Fibroblast of villous mesenchyme (primary cell): ENCODE measurements at regions not wholly inside any gene's neighbourhood (a gene's known extent, or its start where the extent isn't known, plus 50 kb on each side); places are given as distances from the start of the nearest gene placed in this dataset.
"Not testable (repeated sequence)": the region's sequence is repeated elsewhere in the genome, so short reads cannot be mapped to it uniquely, and the experiment has no call there.

Experiments used
- DNase-seq: peaks from one replicate; pipeline ENCODE4 v3.0.0-alpha.2; 2010; ENCODE audit warnings: low read depth
- H3K4me3 ChIP-seq: 2 replicates; pipeline ENCODE4 v1.5.1; 2011; ENCODE audit warnings: low read depth, mild to moderate bottlenecking, low read length
- TF ChIP-seq, protein P1 (sequence below): IDR thresholded peaks from 2 replicates; pipeline ENCODE4 v1.5.1; 2012; ENCODE audit warnings: low read depth, mild to moderate bottlenecking, low read length; ENCODE audit not compliant: insufficient read depth

GRCh38 chr20:54985091-54985490 lies 509.7 kb downstream of the DOK5 start:
- TF ChIP-seq, protein P1, sequence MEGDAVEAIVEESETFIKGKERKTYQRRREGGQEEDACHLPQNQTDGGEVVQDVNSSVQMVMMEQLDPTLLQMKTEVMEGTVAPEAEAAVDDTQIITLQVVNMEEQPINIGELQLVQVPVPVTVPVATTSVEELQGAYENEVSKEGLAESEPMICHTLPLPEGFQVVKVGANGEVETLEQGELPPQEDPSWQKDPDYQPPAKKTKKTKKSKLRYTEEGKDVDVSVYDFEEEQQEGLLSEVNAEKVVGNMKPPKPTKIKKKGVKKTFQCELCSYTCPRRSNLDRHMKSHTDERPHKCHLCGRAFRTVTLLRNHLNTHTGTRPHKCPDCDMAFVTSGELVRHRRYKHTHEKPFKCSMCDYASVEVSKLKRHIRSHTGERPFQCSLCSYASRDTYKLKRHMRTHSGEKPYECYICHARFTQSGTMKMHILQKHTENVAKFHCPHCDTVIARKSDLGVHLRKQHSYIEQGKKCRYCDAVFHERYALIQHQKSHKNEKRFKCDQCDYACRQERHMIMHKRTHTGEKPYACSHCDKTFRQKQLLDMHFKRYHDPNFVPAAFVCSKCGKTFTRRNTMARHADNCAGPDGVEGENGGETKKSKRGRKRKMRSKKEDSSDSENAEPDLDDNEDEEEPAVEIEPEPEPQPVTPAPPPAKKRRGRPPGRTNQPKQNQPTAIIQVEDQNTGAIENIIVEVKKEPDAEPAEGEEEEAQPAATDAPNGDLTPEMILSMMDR: no peak
- DNase-seq: no peak
- H3K4me3 ChIP-seq: no peak overlapping the region

DNA sequence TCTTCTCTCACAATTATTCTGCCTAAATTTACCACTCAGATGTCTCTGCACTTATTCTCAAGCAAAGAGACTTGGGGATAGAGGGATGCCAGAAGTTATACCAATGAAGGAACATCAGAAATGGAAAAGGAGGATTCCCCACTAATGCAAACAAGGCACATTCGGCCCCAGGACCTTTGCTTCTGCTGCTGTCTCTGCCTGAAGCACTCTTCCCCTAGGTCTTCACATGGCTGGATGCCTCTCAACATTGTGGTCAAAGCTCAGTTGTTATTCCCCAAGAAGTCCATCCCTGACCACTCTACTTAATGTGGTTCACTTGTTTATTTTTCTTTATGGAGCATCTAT lies 508.7 kb downstream of the DOK5 start:
- no peak for DNase-seq
- H3K4me3 ChIP-seq: no peak overlapping the region
- TF ChIP-seq, protein P1: no peak

DNA sequence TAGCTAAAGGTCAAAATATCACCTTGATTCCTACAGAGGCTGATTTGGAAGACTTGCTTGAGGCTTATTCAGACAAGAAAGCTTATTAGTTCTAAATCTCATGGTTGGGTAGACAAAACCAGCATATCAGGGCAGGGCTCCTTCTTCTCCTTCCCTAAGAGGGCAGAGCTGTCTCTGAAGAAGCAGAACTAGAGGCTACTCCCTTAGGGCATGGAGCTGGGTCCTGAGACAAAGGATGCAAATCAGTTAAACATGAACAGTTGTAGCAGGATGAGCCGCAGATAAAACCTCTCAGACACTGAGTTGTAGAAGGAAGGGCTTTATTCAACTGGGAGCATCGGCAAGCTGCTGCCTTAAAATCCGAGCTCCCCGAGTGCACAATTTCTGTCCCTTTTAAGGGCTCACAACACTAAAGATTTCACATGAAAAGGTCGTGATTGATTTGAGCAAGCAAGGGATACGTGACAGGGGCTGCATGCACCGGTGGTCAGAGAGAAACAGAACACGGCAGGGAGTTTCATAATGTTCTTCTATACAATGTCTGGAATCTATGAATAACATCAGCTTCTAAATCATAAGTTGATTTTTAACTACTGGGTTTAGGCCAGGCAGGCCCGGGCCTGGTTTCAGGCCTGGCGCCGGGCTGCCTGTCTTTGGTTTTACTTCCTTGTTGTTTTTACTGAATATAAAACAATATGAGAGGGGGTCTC lies 508.2 kb downstream of the DOK5 start:
- H3K4me3 ChIP-seq, DNase-seq: not testable (repeated sequence)

DNA sequence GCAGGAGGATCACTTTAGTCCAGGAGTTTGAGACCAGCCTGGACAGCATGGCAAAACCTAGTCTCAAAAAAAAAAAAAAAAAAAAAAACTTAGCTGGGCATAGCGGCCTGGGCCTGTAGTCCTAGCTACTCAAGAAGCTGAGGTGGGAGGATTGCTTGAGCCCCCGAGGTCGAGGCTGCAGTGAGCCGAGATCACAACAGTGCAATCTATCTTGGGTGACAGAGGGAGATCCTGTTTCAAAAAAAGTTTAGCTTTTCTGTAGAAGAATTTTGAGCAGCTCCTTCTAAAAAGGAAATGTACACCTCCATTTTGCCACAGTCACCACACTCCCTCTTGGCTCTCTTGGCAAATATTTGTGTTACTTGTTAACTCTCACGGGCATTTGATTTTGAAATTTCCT lies 505.8 kb downstream of the DOK5 start:
- TF ChIP-seq, protein P1: no peak
- DNase-seq: no peak
- H3K4me3 ChIP-seq: no peak overlapping the region

- no peak for DNase-seq
- no peak overlapping the region for H3K4me3 ChIP-seq
- TF ChIP-seq, protein P1: no peak
Observed at GRCh38 chr20:54980103-54980960, 504.9 kb downstream of the DOK5 start.

- no peak overlapping the region for H3K4me3 ChIP-seq
- TF ChIP-seq, protein P1: no peak
- DNase-seq: no peak
Observed at GRCh38 chr20:54950304-54950703, 474.9 kb downstream of the DOK5 start.

- no peak overlapping the region for H3K4me3 ChIP-seq
- TF ChIP-seq, protein P1: no peak
- no peak for DNase-seq
Observed at GRCh38 chr20:54941666-54942065, 466.3 kb downstream of the DOK5 start.
